ENCODE measurements at regions not wholly inside any gene's neighbourhood (a gene's known extent, or its start where the extent isn't known, plus 50 kb on each side); places are given as distances from the start of the nearest gene placed in this dataset.

- WGBS (ENCODE audit: low lambda C conversion rate): 89% methylated on average over 3 of the region's 3 CpGs
- POLR2A ChIA-PET: no interaction called here
- H3K9me2 ChIP-seq: no peaks in the 10 kb centered on the region
Observed at GRCh38 chr1:98221923-98222322, 301.1 kb upstream of the DPYD start.

GRCh38 chr1:98217601-98218000 is 296.8 kb upstream of the DPYD start:
- ChIA-PET CTCF (no interaction called here), POLR2A (no interaction called here)
- no peaks in the 10 kb centered on the region for H4K20me1 ChIP-seq (ENCODE audit: insufficient read depth)
- peaks cover under 1% of the 10 kb centered on the region for H3F3A ChIP-seq (replicated peaks; ENCODE audit: insufficient read depth)
- no peak for TF ChIP-seq JUND (IDR thresholded peaks at IDR 0.05)
- TF ChIP-seq POLR2AphosphoS5 (IDR thresholded peaks at IDR 0.05; ENCODE audit: low read depth, low read length): no peak
- no peak for TF ChIP-seq TEAD4 (IDR thresholded peaks at IDR 0.05; ENCODE audit: borderline replicate concordance, insufficient read depth)
- TF ChIP-seq YY1 (IDR thresholded peaks at IDR 0.05; ENCODE audit: low read depth): no peak
- TF ChIP-seq CTCF (IDR thresholded peaks at IDR 0.05): no peak
- no peak for TF ChIP-seq MXI1 (IDR thresholded peaks at IDR 0.05; ENCODE audit: low read depth, low read length)
- TF ChIP-seq RFX5 (IDR thresholded peaks at IDR 0.05; ENCODE audit: low read length): no peak
- no peak for TF ChIP-seq PBX3 (IDR thresholded peaks at IDR 0.05)
- TF ChIP-seq EZH2phosphoT487 (IDR thresholded peaks at IDR 0.05; ENCODE audit: borderline replicate concordance, low read depth): no peak
- H3K79me2 ChIP-seq (ENCODE audit: insufficient read depth): no peaks in the 10 kb centered on the region
- no peak for DNase-seq
- H3K4me2 ChIP-seq: no peak overlapping the region
- H3K27me3 ChIP-seq (ENCODE audit: insufficient read depth): no peaks in the 10 kb centered on the region
- no peak overlapping the region for H3K9ac ChIP-seq
- no peaks in the 10 kb centered on the region for H3K9me3 ChIP-seq
- WGBS (ENCODE audit: low lambda C conversion rate): 100% methylated on average over 2 of the region's 2 CpGs
- no peaks in the 10 kb centered on the region for H3K9me2 ChIP-seq
- H3K4me3 ChIP-seq (ENCODE audit: low read depth in 2 of 2, low read length in 1 of 2): no peak overlapping the region
- H3K4me1 ChIP-seq (ENCODE audit: control insufficient read depth in 1 of 2, insufficient read depth in 2 of 2, low read depth in 1 of 2, low read length in 1 of 2): peaks cover 3 to 6% of the 10 kb centered on the region in 2 experiments; a peak in 3 of 4 replicates
- no peak overlapping the region for H2AFZ ChIP-seq (ENCODE audit: low read depth)
- no peak overlapping the region for H3K27ac ChIP-seq (ENCODE audit: low read depth in 2 of 2, low read length in 1 of 2)
- H3K36me3 ChIP-seq (replicated peaks in 1 of 2; ENCODE audit: control insufficient read depth in 1 of 2, insufficient read depth in 2 of 2, low read length in 1 of 2): no peaks in the 10 kb centered on the region

More at GRCh38 chr1:98221923-98222322, 301.1 kb upstream of the DPYD start:
- CTCF ChIA-PET: no interaction called here
- Histone ChIP-seq H2AFZ (ENCODE audit: low read depth) (no peak overlapping the region), H3K27me3 (ENCODE audit: insufficient read depth) (no peaks in the 10 kb centered on the region), H3K9ac (no peak overlapping the region), H3K27ac (ENCODE audit: low read depth in 2 of 2, low read length in 1 of 2) (peak overlapping the region in 1 of 2 experiments; percentile 22; a peak in 1 of 4 replicates), H3K4me3 (ENCODE audit: low read depth in 2 of 2, low read length in 1 of 2) (no peak overlapping the region), H3F3A (replicated peaks; ENCODE audit: insufficient read depth) (peaks cover 9% of the 10 kb centered on the region), H4K20me1 (ENCODE audit: insufficient read depth) (no peaks in the 10 kb centered on the region), H3K79me2 (ENCODE audit: insufficient read depth) (no peaks in the 10 kb centered on the region), H3K4me1 (ENCODE audit: control insufficient read depth in 1 of 2, insufficient read depth in 2 of 2, low read depth in 1 of 2, low read length in 1 of 2) (peaks cover 3 to 6% of the 10 kb centered on the region in 2 experiments; a peak in 3 of 4 replicates), H3K9me3 (no peaks in the 10 kb centered on the region; the same call in 1 of the 2 replicates), H3K4me2 (no peak overlapping the region), H3K36me3 (replicated peaks in 1 of 2; ENCODE audit: control insufficient read depth in 1 of 2, insufficient read depth in 2 of 2, low read length in 1 of 2) (no peaks in the 10 kb centered on the region)
- TF ChIP-seq NFIC (IDR thresholded peaks at IDR 0.05; ENCODE audit: borderline replicate concordance) (peak; percentile 79), RXRA (IDR thresholded peaks at IDR 0.05; ENCODE audit: borderline replicate concordance, low read depth) (no peak)
- DNase-seq: peak; percentile 10
